OCI-LY7 (cell line): ENCODE measurements at regions not wholly inside any gene's neighbourhood (a gene's known extent, or its start where the extent isn't known, plus 50 kb on each side); places are given as distances from the start of the nearest gene placed in this dataset.

ENCODE experiments used
- EZH2phosphoT487 ChIP-seq: fragments of 200-600 bp; sonication (generic); IDR thresholded peaks from 2 replicates; pipeline ENCODE4 v1.6.1; 2018; ENCODE audit warnings: low read depth, borderline replicate concordance, mild to moderate bottlenecking, mixed run types, antibody characterized with exemption, low read length, moderate library complexity, mixed read lengths
- TF ChIP-seq, protein P1 (sequence below): fragments of 200-600 bp; sonication (generic); conservative IDR thresholded peaks from 2 replicates; pipeline ENCODE4 v1.5.1; 2014; ENCODE audit warnings: mild to moderate bottlenecking, antibody characterized with exemption, low read length, moderate library complexity, mixed read lengths

DNA sequence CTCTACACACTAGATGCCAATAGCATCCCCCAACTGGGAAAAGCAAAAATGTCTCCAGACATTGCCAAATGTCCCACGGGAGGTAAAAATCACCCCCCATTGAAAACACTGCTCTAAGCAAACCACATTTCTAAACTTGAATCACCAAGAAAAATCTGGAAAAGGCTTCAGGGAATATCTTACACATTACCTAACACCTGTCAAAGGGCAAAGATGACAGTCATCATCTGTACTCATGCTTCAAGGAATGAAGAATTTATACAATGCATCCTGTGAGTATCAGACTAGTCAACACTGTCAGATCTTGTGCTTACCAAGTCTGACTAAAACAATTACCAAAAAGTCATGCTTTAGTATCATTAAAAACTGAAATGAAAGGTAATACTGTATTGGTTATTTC is 161.6 kb upstream of the SOX5 start:
- TF ChIP-seq, protein P1, sequence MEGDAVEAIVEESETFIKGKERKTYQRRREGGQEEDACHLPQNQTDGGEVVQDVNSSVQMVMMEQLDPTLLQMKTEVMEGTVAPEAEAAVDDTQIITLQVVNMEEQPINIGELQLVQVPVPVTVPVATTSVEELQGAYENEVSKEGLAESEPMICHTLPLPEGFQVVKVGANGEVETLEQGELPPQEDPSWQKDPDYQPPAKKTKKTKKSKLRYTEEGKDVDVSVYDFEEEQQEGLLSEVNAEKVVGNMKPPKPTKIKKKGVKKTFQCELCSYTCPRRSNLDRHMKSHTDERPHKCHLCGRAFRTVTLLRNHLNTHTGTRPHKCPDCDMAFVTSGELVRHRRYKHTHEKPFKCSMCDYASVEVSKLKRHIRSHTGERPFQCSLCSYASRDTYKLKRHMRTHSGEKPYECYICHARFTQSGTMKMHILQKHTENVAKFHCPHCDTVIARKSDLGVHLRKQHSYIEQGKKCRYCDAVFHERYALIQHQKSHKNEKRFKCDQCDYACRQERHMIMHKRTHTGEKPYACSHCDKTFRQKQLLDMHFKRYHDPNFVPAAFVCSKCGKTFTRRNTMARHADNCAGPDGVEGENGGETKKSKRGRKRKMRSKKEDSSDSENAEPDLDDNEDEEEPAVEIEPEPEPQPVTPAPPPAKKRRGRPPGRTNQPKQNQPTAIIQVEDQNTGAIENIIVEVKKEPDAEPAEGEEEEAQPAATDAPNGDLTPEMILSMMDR, result no peak
- TF ChIP-seq EZH2phosphoT487, result no peak
